GM23338 (cell line): ENCODE measurements at regions not wholly inside any gene's neighbourhood (a gene's known extent, or its start where the extent isn't known, plus 50 kb on each side); places are given as distances from the start of the nearest gene placed in this dataset.

Experiments used
- ATAC-seq: fragments of 200-7000 bp; cut with Tn5 transposase; 3 replicates; pipeline ENCODE4 v1.9.1; 2020
- DNase-seq: peaks from one replicate; pipeline ENCODE4 v3.0.0-alpha.2; 2015; ENCODE audit warnings: low spot score
- H2AFZ ChIP-seq: fragments of 200-600 bp; sonication (generic); 2 replicates; pipeline ENCODE4 v1.8.0; 2016; ENCODE audit warnings: antibody characterized with exemption, mild to moderate bottlenecking, moderate library complexity
- H3F3A ChIP-seq: fragments of 200-600 bp; sonication (generic); replicated peaks from 2 replicates; pipeline ENCODE4 v1.8.0; 2017; ENCODE audit warnings: antibody characterized with exemption, mixed run types, low read depth
- H3K27ac ChIP-seq: fragments of 200-600 bp; sonication (generic); 2 replicates; pipeline ENCODE4 v1.6.1; 2016; ENCODE audit warnings: low read depth
- H3K27me3 ChIP-seq: fragments of 200-600 bp; sonication (generic); 2 replicates; pipeline ENCODE4 v1.8.0; 2016; ENCODE audit warnings: mild to moderate bottlenecking, mixed run types, moderate library complexity; ENCODE audit not compliant: insufficient read depth
- H3K36me3 ChIP-seq: fragments of 200-600 bp; sonication (generic); 2 replicates; pipeline ENCODE4 v1.8.0; 2016; ENCODE audit warnings: mild to moderate bottlenecking; ENCODE audit not compliant: insufficient read depth
- H3K4me1 ChIP-seq: fragments of 200-600 bp; sonication (generic); 2 replicates; pipeline ENCODE4 v1.8.0; 2016; ENCODE audit warnings: mild to moderate bottlenecking, moderate library complexity; ENCODE audit not compliant: insufficient read depth
- H3K4me2 ChIP-seq: fragments of 200-600 bp; sonication (generic); 2 replicates; pipeline ENCODE4 v1.7.1; 2017; ENCODE audit warnings: mixed run types
- H3K4me3 ChIP-seq: fragments of 200-600 bp; sonication (generic); 2 replicates; pipeline ENCODE4 v1.6.1; 2016; ENCODE audit warnings: mixed run types
- H3K79me2 ChIP-seq: fragments of 200-600 bp; sonication (generic); replicated peaks from 2 replicates; pipeline ENCODE4 v1.8.0; 2017; ENCODE audit warnings: mild to moderate bottlenecking; ENCODE audit not compliant: insufficient read depth
- H3K9me2 ChIP-seq: fragments of 200-600 bp; sonication (generic); 2 replicates; pipeline ENCODE4 v1.8.0; 2017; ENCODE audit not compliant: insufficient read depth
- H4K20me1 ChIP-seq: fragments of 200-600 bp; sonication (generic); replicated peaks from 2 replicates; pipeline ENCODE4 v1.8.0; 2017; ENCODE audit warnings: mild to moderate bottlenecking; ENCODE audit not compliant: insufficient read depth
- H3K27ac Mint-ChIP-seq: 2 replicates; pipeline ENCODE4 v1.8.0; 2020; ENCODE audit warnings: inconsistent platforms, mild to moderate bottlenecking, moderate library complexity, mixed read lengths
- H3K27me3 Mint-ChIP-seq: 3 replicates; pipeline ENCODE4 v1.8.0; 2022; ENCODE audit warnings: low read depth, mild to moderate bottlenecking, moderate library complexity, mixed read lengths, inconsistent platforms; ENCODE audit not compliant: insufficient read depth, poor library complexity
- H3K36me3 Mint-ChIP-seq: 3 replicates; pipeline ENCODE4 v1.8.0; 2021; ENCODE audit warnings: low read depth, mild to moderate bottlenecking, inconsistent platforms, moderate library complexity, mixed read lengths
- H3K4me1 Mint-ChIP-seq: 3 replicates; pipeline ENCODE4 v1.8.0; 2020; ENCODE audit warnings: mild to moderate bottlenecking, inconsistent platforms, mixed read lengths
- H3K4me3 Mint-ChIP-seq: 3 replicates; pipeline ENCODE4 v1.8.0; 2021; ENCODE audit warnings: moderate library complexity, mild to moderate bottlenecking, inconsistent platforms, mixed read lengths
- H3K9me3 Mint-ChIP-seq: 3 replicates; pipeline ENCODE4 v1.8.0; 2020; ENCODE audit warnings: moderate library complexity, mild to moderate bottlenecking, inconsistent platforms, mixed read lengths
- CREB1 ChIP-seq: fragments of 250-450 bp; sonication (Bioruptor Pico); IDR thresholded peaks from 2 replicates; pipeline ENCODE4 v1.5.0; 2020; ENCODE audit warnings: low read depth, mild to moderate bottlenecking, moderate library complexity
- CTCF ChIP-seq, 2 experiments: fragments of 200-600 bp in 1 of 2; sonication (generic) in 1 of 2; conservative IDR thresholded peaks; 2 replicates each; pipeline versions ENCODE4 v1.5.1 to v1.6.1; 2016 to 2017; ENCODE audit warnings: antibody characterized with exemption in 2 of 2, low read depth in 2 of 2, mild to moderate bottlenecking in 2 of 2, moderate library complexity in 1 of 2
- ETS1 ChIP-seq: IDR thresholded peaks from 2 replicates; pipeline ENCODE4 v1.6.1; 2016; ENCODE audit warnings: antibody characterized with exemption
- EZH2 ChIP-seq: fragments of 200-600 bp; sonication (generic); IDR thresholded peaks from one replicate; pipeline ENCODE4 v1.8.0; 2017; ENCODE audit warnings: antibody characterized with exemption, mild to moderate bottlenecking, low read depth; ENCODE audit not compliant: unreplicated experiment
- EZH2phosphoT487 ChIP-seq: fragments of 200-600 bp; sonication (generic); IDR thresholded peaks from one replicate; pipeline ENCODE4 v1.8.1; 2018; ENCODE audit warnings: antibody characterized with exemption; ENCODE audit not compliant: unreplicated experiment
- JUNB ChIP-seq: IDR thresholded peaks from one replicate; pipeline ENCODE4 v1.6.1; 2016; ENCODE audit warnings: antibody characterized with exemption; ENCODE audit not compliant: unreplicated experiment
- NANOG ChIP-seq: IDR thresholded peaks from 2 replicates; pipeline ENCODE4 v1.6.1; 2016; ENCODE audit warnings: antibody characterized with exemption, borderline replicate concordance
- POLR2AphosphoS5 ChIP-seq: IDR thresholded peaks from 2 replicates; pipeline ENCODE4 v1.6.1; 2016; ENCODE audit warnings: antibody characterized with exemption, low read depth
- REST ChIP-seq: IDR thresholded peaks from one replicate; pipeline ENCODE4 v1.6.1; 2018; ENCODE audit warnings: antibody characterized with exemption; ENCODE audit not compliant: unreplicated experiment
- STAT1 ChIP-seq: IDR thresholded peaks from one replicate; pipeline ENCODE4 v1.6.1; 2016; ENCODE audit warnings: antibody characterized with exemption; ENCODE audit not compliant: unreplicated experiment
- ZNF114 ChIP-seq: fragments of 250-450 bp; sonication (Bioruptor Pico); IDR thresholded peaks from 2 replicates; pipeline ENCODE4 v1.5.0; 2020; ENCODE audit warnings: mild to moderate bottlenecking, moderate library complexity
- ZNF331 ChIP-seq: fragments of 250-450 bp; sonication (Bioruptor Pico); IDR thresholded peaks from 2 replicates; pipeline ENCODE4 v1.5.0; 2020; ENCODE audit warnings: low read depth, mild to moderate bottlenecking, moderate library complexity
- ZNF462 ChIP-seq: fragments of 250-450 bp; sonication (Bioruptor Pico); IDR thresholded peaks from 2 replicates; pipeline ENCODE4 v1.5.0; 2020; ENCODE audit warnings: mild to moderate bottlenecking, moderate library complexity

- H3K36me3 Mint-ChIP-seq: no peaks in the 10 kb centered on the region; the same call in 2 of the 3 replicates
- H4K20me1 ChIP-seq: no peaks in the 10 kb centered on the region
- no peak overlapping the region for H3K27ac Mint-ChIP-seq
Measured at GRCh38 chr16:26531290-26531730, 535.4 kb upstream of the C16orf82 start.

More at GRCh38 chr16:26531290-26531730, 535.4 kb upstream of the C16orf82 start:
- Histone ChIP-seq H3K9me2 (no peaks in the 10 kb centered on the region), H3K4me3 (no peak overlapping the region), H3K79me2 (no peaks in the 10 kb centered on the region), H3K27ac (no peak overlapping the region), H3K4me1 (no peaks in the 10 kb centered on the region), H3F3A (no peaks in the 10 kb centered on the region), H2AFZ (no peak overlapping the region), H3K27me3 (no peaks in the 10 kb centered on the region), H3K4me2 (no peak overlapping the region), H3K36me3 (no peaks in the 10 kb centered on the region)
- Mint-ChIP-seq H3K27me3 (no peaks in the 10 kb centered on the region), H3K4me3 (no peak overlapping the region), H3K4me1 (no peaks in the 10 kb centered on the region), H3K9me3 (peaks cover 75% of the 10 kb centered on the region)
- TF ChIP-seq CREB1 (no peak), JUNB (no peak), EZH2 (no peak), NANOG (no peak), CTCF (conservative IDR thresholded peaks at IDR 0.05; ENCODE audit: low read depth in 2 of 2) (no peak), POLR2AphosphoS5 (no peak), REST (no peak), ZNF331 (CRISPR knock-in tag) (no peak), ZNF114 (CRISPR knock-in tag) (no peak), ETS1 (no peak), ZNF462 (CRISPR knock-in tag) (no peak), STAT1 (no peak), EZH2phosphoT487 (no peak)
- no peak for DNase-seq
- no peak for ATAC-seq
